ENCODE measurements at regions not wholly inside any gene's neighbourhood (a gene's known extent, or its start where the extent isn't known, plus 50 kb on each side); places are given as distances from the start of the nearest gene placed in this dataset.

DNA sequence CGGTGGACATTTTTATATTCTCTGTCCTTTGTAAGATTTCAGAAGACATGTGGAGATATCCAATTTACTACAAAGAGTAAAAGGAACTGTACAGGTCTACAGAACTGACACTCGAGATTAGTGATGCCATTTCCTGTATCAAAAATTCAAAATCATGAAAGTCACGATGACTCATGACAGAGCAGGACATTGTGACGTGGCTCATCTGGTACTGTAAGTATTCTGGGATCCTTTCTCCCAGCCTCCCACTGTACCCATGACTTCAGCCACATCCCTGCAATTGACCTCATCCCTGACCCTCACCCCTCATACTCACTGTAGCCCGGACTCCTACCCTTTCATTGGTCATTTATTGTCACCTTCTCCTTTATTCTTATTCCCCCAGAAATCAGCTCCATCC, 736.5 kb downstream of the EPHA4 start:
- Histone ChIP-seq H3K27me3 (peaks cover 0 to 5% (median 0%) of the 10 kb centered on the region in 4 donors), H3K36me3 (no peaks in the 10 kb centered on the region), H3K4me3 (no peak overlapping the region), H3K9me3 (no peaks in the 10 kb centered on the region), H3K4me1 (no peaks in the 10 kb centered on the region), H3K27ac (no peak overlapping the region)
- WGBS, 2 donors, result 53 to 61% methylated on average over 5 of the region's 5 CpGs
- TF ChIP-seq, protein P1, sequence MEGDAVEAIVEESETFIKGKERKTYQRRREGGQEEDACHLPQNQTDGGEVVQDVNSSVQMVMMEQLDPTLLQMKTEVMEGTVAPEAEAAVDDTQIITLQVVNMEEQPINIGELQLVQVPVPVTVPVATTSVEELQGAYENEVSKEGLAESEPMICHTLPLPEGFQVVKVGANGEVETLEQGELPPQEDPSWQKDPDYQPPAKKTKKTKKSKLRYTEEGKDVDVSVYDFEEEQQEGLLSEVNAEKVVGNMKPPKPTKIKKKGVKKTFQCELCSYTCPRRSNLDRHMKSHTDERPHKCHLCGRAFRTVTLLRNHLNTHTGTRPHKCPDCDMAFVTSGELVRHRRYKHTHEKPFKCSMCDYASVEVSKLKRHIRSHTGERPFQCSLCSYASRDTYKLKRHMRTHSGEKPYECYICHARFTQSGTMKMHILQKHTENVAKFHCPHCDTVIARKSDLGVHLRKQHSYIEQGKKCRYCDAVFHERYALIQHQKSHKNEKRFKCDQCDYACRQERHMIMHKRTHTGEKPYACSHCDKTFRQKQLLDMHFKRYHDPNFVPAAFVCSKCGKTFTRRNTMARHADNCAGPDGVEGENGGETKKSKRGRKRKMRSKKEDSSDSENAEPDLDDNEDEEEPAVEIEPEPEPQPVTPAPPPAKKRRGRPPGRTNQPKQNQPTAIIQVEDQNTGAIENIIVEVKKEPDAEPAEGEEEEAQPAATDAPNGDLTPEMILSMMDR (IDR thresholded peaks at IDR 0.05), result no peak
- no peak for FAIRE-seq
- no peak for ATAC-seq
- DNase-seq, result no peak
- intact Hi-C loops (cut with DNase I), result no loop called here

DNA sequence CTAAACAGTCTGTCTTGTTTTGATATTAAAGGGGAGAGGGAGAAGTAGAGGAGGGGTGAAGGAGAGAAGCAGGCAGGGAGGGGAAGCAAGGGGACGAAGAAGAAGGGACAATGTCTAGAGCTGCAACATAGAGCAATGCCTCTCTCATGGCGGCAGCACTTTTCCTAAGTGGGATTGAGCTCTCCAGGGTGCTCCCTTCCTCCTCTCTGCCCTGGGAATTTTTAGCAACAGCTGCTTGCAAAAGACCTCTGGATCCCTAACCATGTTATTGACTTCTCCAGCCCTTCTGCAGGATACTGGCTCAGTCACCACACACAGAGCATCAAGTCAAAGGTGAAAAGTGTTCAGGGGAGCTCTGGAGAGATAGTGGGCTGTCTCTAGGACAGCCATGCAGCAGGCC, 734.9 kb downstream of the EPHA4 start:
- no peak overlapping the region for H3K4me3 ChIP-seq
- peaks cover 0 to 5% (median 0%) of the 10 kb centered on the region in 4 donors for H3K27me3 ChIP-seq
- intact Hi-C loops (cut with DNase I), result no loop called here
- no peak for FAIRE-seq
- no peaks in the 10 kb centered on the region for H3K4me1 ChIP-seq
- no peaks in the 10 kb centered on the region for H3K9me3 ChIP-seq
- no peak for ATAC-seq
- no peaks in the 10 kb centered on the region for H3K36me3 ChIP-seq
- WGBS, 2 donors, result 59 to 62% methylated on average over 2 of the region's 2 CpGs
- TF ChIP-seq, protein P1 (IDR thresholded peaks at IDR 0.05), result no peak
- DNase-seq, result no peak
- no peak overlapping the region for H3K27ac ChIP-seq

DNA sequence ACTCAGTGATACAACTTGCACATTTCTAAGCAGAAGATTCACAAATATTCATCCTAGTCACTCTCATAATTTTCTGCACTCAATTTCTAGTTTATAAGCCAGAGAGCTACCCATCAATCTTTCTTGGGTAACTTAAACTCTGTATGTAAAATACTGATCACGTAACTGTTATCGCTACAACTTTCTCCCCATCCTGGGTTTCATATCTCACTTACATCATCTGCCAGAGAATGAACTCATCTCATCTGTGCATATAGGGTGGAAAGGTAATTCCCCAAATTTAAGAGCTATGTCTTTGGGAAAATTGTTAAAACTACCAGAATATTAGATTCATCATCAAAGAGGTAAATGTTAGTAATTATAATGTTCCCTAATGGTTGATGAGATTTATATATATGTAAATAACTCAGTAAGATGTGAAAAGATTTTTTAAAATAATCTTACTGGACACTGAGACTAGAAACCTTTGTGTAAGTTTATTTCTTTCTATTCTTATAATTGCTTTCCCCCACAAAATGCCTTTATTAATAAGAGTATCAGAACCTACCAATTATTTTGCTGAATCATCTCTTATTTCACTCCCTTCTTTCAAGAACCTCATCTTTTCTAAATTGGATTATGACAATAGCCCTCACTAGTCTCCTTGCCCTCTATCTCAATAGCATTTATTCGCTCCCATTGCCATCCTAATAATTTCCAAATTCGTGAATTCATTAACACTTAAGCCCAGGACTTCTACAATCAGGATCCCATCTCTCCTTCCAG, 729.0 kb downstream of the EPHA4 start:
- no peak for FAIRE-seq
- intact Hi-C loops (cut with DNase I), result no loop called here

DNA sequence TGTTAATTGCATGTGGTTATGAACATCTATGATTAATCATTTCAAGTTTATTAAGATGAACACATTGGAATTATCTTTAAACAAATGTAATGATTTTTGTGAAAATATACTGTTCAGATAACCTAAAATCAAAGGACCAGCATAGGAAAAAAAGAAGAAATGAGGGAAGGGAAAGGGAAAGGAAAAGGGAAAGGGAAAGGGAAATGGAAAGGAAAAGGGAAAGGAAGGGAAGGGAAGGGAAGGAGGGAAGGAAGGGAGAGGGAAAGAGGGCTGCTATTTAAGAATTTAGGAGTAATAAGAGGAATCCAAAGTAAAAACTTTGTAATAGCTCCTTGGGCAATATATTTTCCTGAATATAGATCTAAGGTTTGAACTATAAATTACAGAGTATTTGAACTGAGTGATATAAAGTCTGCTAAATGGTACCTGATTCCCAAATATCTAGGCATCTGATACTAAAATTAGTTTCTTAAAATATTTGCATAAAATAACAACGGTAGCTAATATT, 726.3 kb downstream of the EPHA4 start:
- no peaks in the 10 kb centered on the region for H3K9me3 ChIP-seq
- TF ChIP-seq, protein P1 (IDR thresholded peaks at IDR 0.05), result no peak
- WGBS, 2 donors, result 41 to 74% methylated on average over 1 of the region's 1 CpG
- DNase-seq, result no peak
- intact Hi-C loops (cut with DNase I), result no loop called here
- no peaks in the 10 kb centered on the region for H3K36me3 ChIP-seq
- H3K27me3 ChIP-seq, result no peaks in the 10 kb centered on the region
- no peak overlapping the region for H3K27ac ChIP-seq
- FAIRE-seq, result no peak
- no peaks in the 10 kb centered on the region for H3K4me1 ChIP-seq
- no peak for ATAC-seq
- H3K4me3 ChIP-seq, result no peak overlapping the region

More for the DNA sequence above, 729.0 kb downstream of the EPHA4 start:
- no peak overlapping the region for H3K27ac ChIP-seq
- H3K36me3 ChIP-seq, result no peaks in the 10 kb centered on the region
- WGBS, 2 donors, result 67 to 69% methylated on average over 4 of the region's 4 CpGs
- no peak overlapping the region for H3K4me3 ChIP-seq
- no peaks in the 10 kb centered on the region for H3K9me3 ChIP-seq
- DNase-seq (no peak), ATAC-seq (no peak)
- peaks cover 0 to 3% (median 0%) of the 10 kb centered on the region in 4 donors for H3K27me3 ChIP-seq
- no peaks in the 10 kb centered on the region for H3K4me1 ChIP-seq
- TF ChIP-seq, protein P1 (IDR thresholded peaks at IDR 0.05), result no peak

DNA sequence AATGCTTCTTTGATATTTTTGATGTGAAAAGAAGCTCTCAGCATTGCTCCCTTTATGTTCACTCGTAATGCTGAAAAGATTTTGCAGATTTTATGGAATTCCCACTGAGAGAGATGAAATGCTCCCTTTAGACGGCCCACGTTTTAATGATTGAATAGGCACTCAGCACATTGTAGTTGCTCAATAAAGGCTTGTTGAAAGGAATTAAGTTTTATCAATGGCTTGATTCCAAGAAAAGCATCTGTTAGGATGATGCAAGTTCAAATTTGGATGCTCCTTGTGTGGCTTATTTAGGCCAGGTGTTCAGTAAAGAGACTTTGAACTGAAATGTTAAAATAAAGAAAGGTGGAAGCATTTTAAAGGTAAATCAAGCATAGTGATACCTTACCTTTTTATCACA, 725.1 kb downstream of the EPHA4 start:
- Histone ChIP-seq H3K36me3 (no peaks in the 10 kb centered on the region), H3K4me3 (no peak overlapping the region), H3K27ac (no peak overlapping the region), H3K27me3 (no peaks in the 10 kb centered on the region), H3K9me3 (no peaks in the 10 kb centered on the region), H3K4me1 (no peaks in the 10 kb centered on the region)
- TF ChIP-seq, protein P1 (IDR thresholded peaks at IDR 0.05), result no peak
- FAIRE-seq (no peak), ATAC-seq (no peak), DNase-seq (no peak)
- intact Hi-C loops (cut with DNase I), result no loop called here
- 63 to 72% methylated on average over 3 of the region's 3 CpGs for WGBS, 2 donors

All from pancreas (tissue), 10 donors.